ENCODE measurements at regions not wholly inside any gene's neighbourhood (a gene's known extent, or its start where the extent isn't known, plus 50 kb on each side); places are given as distances from the start of the nearest gene placed in this dataset.
"Not testable (repeated sequence)": the region's sequence is repeated elsewhere in the genome, so short reads cannot be mapped to it uniquely, and the experiment has no call there.

DNA sequence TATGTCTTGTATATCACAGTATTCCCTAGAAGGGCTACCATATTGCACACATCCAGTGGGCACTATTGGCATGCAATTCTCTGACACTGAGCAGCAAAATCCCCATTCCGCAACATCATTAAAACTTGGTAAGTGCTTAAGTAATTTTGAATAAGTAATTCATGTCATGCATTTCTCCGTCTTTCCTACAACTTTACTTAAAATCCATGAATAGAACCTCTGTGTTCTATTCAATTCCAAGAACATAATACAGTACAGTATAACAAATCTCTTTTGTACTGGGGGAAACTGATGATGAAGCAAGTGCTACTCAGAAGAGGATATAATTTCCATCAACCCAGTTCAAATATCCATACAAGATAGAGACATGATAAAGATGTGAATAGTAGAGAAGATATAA, 80.9 kb upstream of the SEMA3C start:
- DNase-seq (ENCODE audit: insufficient read length, low spot score) (no peak), FAIRE-seq (no peak)
- TF ChIP-seq POLR2AphosphoS5 (IDR thresholded peaks at IDR 0.05; ENCODE audit: low read depth, low read length) (no peak), PAX5 (IDR thresholded peaks at IDR 0.05; ENCODE audit: insufficient read depth, low read length, severe bottlenecking) (no peak), SPI1 (IDR thresholded peaks at IDR 0.05; ENCODE audit: low read depth, low read length) (no peak), POLR2A (IDR thresholded peaks at IDR 0.05; ENCODE audit: low read depth, low read length) (no peak), TAF1 (IDR thresholded peaks at IDR 0.05; ENCODE audit: low read depth, low read length) (no peak), POU2F2 (IDR thresholded peaks at IDR 0.05; ENCODE audit: low read depth, low read length) (no peak)

DNA sequence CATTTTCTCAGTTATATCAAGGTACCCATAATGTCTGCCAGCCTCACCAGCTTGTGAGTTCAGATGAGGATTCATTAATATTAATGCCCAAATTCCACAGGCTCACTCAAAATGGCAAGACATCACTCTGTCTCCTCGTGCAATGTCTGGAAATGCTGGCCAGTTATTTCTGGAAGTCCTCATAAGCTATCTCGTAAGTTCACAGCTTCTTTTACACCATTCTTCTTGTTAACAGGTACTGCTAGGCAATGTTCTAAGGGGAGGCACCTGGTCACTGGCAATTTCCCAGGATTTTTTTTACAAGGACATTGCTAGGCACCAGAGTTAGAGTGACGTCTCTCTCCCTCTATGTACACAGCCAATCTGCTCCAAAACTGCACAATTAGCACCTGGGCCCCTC, 80.2 kb upstream of the SEMA3C start:
- DNase-seq (ENCODE audit: insufficient read length, low spot score) (no peak), FAIRE-seq (no peak)
- TF ChIP-seq POLR2AphosphoS5 (IDR thresholded peaks at IDR 0.05; ENCODE audit: low read depth, low read length) (no peak), POU2F2 (IDR thresholded peaks at IDR 0.05; ENCODE audit: low read depth, low read length) (no peak), TAF1 (IDR thresholded peaks at IDR 0.05; ENCODE audit: low read depth, low read length) (no peak), SPI1 (IDR thresholded peaks at IDR 0.05; ENCODE audit: low read depth, low read length) (no peak), POLR2A (IDR thresholded peaks at IDR 0.05; ENCODE audit: low read depth, low read length) (no peak), PAX5 (IDR thresholded peaks at IDR 0.05; ENCODE audit: insufficient read depth, low read length, severe bottlenecking) (no peak)

DNA sequence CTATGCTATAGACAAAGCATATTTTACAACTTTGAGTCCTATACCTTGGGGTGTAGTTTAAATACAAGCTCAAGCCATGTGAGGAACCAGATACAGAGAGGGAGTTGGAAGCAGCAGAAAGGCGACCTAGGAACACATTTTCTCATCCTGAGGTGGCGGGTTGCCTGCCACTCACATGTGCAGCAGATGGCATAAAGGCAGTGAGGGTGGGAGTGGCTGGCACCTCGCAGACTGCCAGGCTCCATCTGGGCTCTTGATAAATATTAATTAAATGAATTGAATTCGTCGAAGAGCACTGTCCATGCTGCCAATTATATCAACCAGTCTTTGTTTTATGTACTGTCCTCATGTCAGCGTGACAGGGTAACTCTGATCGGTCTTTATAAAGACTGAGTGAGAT, 79.0 kb upstream of the SEMA3C start:
- no peak for TF ChIP-seq PAX5 (IDR thresholded peaks at IDR 0.05; ENCODE audit: insufficient read depth, low read length, severe bottlenecking)
- DNase-seq (ENCODE audit: insufficient read length, low spot score), result no peak
- FAIRE-seq, result no peak

DNA sequence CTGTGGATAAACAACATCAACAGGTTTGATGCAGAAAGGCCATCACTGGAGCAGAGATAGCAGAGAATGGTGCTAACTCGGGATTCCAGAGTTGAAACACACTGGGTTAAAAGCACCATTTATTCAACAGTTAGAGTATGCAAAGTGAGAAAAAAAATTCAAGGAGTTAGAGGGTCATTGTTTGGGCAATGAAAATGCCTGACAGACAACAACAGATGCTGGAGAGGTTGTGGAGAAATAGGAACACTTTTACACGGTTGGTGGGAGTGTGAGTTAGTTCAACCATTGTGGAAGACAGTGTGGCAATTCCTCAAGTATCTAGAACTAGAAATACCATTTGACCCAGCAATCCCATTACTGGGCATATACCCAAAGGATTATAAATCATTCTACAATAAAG, 77.4 kb upstream of the SEMA3C start:
- not testable (repeated sequence) for DNase-seq (ENCODE audit: insufficient read length, low spot score); FAIRE-seq

DNA sequence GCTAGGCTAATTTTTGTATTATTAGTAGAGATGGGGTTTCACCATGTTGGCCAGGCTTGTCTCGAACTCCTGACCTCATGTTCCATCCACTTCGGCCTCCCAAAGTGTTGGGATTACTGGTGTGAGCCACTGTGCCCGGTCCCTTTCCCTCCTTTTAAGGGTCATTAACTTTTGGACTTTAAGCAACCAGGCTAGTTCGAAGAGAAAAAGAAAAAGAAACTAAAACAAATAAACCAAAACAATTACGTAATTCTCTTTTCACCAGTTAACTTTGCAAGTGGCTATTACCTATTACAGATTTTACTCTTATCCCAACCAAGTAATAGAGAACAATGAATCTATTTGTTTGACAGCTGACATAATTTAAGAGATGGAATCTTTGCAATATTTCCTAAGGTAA, 72.8 kb upstream of the SEMA3C start:
- DNase-seq (ENCODE audit: insufficient read length, low spot score), result no peak
- no peak for FAIRE-seq
- TF ChIP-seq POLR2A (IDR thresholded peaks at IDR 0.05; ENCODE audit: low read depth, low read length), result no peak
- TF ChIP-seq TAF1 (IDR thresholded peaks at IDR 0.05; ENCODE audit: low read depth, low read length), result no peak
- TF ChIP-seq SPI1 (IDR thresholded peaks at IDR 0.05; ENCODE audit: low read depth, low read length), result no peak
- no peak for TF ChIP-seq PAX5 (IDR thresholded peaks at IDR 0.05; ENCODE audit: insufficient read depth, low read length, severe bottlenecking)
- no peak for TF ChIP-seq POU2F2 (IDR thresholded peaks at IDR 0.05; ENCODE audit: low read depth, low read length)
- no peak for TF ChIP-seq POLR2AphosphoS5 (IDR thresholded peaks at IDR 0.05; ENCODE audit: low read depth, low read length)

DNA sequence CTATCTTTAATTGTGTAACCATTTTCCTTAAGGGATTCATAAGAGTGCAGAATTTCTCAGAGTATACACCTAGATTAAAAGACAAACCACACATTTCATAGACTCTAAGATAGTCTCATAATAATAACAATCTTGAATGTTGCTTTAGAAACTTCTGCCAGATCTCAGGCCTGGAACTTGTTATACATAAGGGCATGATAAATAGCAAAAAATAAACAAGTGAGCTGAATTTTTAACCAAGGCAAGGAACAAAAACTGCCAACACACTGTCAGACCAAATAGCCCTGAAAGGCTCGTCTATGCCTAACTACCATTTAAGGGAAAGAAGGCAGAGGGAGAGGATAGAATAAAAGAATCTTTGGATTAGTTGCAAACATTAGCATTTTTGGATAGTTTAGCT, 65.8 kb upstream of the SEMA3C start:
- FAIRE-seq (no peak), DNase-seq (ENCODE audit: insufficient read length, low spot score) (no peak)
- no peak for TF ChIP-seq POLR2A (IDR thresholded peaks at IDR 0.05; ENCODE audit: low read depth, low read length)
- TF ChIP-seq PAX5 (IDR thresholded peaks at IDR 0.05; ENCODE audit: insufficient read depth, low read length, severe bottlenecking), result no peak
- no peak for TF ChIP-seq POLR2AphosphoS5 (IDR thresholded peaks at IDR 0.05; ENCODE audit: low read depth, low read length)
- no peak for TF ChIP-seq POU2F2 (IDR thresholded peaks at IDR 0.05; ENCODE audit: low read depth, low read length)
- no peak for TF ChIP-seq SPI1 (IDR thresholded peaks at IDR 0.05; ENCODE audit: low read depth, low read length)
- TF ChIP-seq TAF1 (IDR thresholded peaks at IDR 0.05; ENCODE audit: low read depth, low read length), result no peak

DNA sequence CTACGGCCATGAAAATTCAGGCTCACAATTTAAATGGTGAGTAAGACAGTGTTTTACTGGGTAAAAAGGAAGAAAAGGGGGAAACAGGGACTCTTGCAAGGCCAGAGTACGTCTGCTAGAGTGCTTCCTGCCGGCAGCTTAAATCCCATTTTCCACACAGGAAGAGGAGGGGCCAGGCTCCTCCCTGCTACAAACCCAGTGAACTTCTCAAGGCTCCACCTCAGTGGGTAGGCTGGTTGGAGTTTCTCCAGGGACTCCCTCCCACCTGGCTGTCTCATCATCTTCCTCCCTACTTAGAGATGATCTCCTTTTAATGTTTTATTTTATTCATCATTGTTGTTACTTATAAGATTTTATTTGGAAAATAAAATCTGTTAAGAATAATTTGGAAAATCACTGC, 62.6 kb upstream of the SEMA3C start:
- TF ChIP-seq POLR2AphosphoS5 (IDR thresholded peaks at IDR 0.05; ENCODE audit: low read depth, low read length) (no peak), SPI1 (IDR thresholded peaks at IDR 0.05; ENCODE audit: low read depth, low read length) (no peak), TAF1 (IDR thresholded peaks at IDR 0.05; ENCODE audit: low read depth, low read length) (no peak), POLR2A (IDR thresholded peaks at IDR 0.05; ENCODE audit: low read depth, low read length) (no peak)
- FAIRE-seq (no peak), DNase-seq (ENCODE audit: insufficient read length, low spot score) (no peak)

DNA sequence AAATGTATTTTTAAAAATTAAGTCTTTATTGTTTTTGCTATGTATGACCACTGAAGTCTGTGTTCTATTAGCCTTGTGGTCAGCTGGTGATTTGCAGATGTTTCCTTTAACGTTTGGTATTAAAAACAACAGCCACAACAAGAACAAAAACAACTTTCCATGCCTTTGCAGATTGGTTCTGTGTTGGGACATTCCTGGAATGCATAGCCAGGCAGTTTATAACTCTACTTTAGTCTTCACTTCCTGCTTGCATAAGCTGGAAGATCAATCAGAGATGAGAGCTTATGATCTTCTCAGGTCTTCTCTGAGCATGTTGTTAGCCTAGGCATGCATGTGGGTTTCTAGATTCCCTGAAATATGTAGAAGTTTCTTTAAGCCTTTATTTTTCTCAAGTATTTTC, 58.9 kb upstream of the SEMA3C start:
- DNase-seq (ENCODE audit: insufficient read length, low spot score) (no peak), FAIRE-seq (no peak)
- no peak for TF ChIP-seq SPI1 (IDR thresholded peaks at IDR 0.05; ENCODE audit: low read depth, low read length)
- no peak for TF ChIP-seq POLR2AphosphoS5 (IDR thresholded peaks at IDR 0.05; ENCODE audit: low read depth, low read length)
- TF ChIP-seq PAX5 (IDR thresholded peaks at IDR 0.05; ENCODE audit: insufficient read depth, low read length, severe bottlenecking), result no peak

DNA sequence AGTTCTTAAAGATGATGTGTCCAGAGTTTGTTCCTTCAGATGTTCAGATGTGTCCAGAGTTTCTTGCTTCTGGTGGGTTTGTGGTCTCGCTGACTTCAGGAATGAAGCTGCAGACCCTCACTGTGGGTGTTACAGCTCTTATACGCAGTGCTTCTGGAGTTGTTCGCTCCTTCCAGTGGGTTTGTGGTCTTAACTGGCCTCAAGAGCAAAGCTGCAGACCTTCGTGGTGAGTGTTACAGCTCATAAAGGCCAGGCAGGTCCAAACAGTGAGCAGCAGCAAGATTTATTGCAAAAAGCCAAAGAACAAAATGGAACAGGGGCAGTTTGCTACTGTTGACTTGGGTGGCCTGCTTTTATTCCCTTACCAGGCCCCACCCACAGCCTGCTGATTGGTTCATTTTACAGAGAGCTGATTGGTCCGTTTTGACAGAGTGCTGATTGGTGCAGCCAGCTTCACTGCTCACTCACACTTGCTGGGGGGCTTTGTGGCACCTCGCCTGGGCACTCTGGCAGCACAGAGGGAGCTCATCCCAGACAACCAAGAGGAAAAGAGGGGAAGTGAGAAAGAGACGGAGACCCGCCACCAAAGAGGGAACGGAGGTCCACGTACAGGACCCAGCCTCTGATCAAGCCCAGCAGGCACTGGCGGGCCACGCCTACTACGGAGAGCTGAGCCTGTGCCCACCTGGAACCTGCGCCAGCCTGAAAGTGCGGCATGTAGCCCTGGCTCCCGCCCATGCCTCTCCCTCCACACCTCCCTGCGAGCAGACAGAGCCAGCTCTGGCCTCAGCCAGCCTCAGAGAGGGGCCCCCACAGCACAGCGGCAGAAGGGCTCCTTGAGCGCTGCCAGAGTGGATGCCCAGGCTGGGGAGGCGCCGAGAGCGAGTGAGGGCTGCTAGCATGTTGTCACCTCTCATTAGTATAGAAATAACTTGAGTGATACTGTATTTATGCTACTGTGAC, 55.8 kb upstream of the SEMA3C start:
- no peak for FAIRE-seq
- no peak for DNase-seq (ENCODE audit: insufficient read length, low spot score)
- TF ChIP-seq POU2F2 (IDR thresholded peaks at IDR 0.05; ENCODE audit: low read depth, low read length) (no peak), PAX5 (IDR thresholded peaks at IDR 0.05; ENCODE audit: insufficient read depth, low read length, severe bottlenecking) (no peak), TAF1 (IDR thresholded peaks at IDR 0.05; ENCODE audit: low read depth, low read length) (no peak), SPI1 (IDR thresholded peaks at IDR 0.05; ENCODE audit: low read depth, low read length) (no peak), POLR2AphosphoS5 (IDR thresholded peaks at IDR 0.05; ENCODE audit: low read depth, low read length) (no peak), POLR2A (IDR thresholded peaks at IDR 0.05; ENCODE audit: low read depth, low read length) (no peak)

DNA sequence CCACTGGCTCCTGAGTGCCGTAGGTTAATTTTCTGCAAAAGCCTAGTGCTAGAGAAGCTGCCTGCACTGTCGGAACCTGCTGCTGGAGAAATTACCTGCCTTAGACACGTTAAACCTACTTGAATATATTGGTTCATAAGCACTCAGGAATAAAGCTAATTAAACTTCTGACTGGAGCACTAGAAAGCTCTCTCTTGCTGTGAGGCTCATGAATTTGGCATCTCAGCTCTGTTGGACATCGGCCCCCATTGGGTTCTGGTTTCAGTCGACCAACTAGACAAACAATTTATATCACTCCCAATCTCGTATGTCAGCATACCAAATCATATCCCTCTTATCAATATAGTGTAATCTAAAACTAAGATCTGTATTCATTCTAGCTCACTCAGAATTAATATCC, 52.4 kb upstream of the SEMA3C start:
- FAIRE-seq (no peak), DNase-seq (ENCODE audit: insufficient read length, low spot score) (no peak)
- TF ChIP-seq SPI1 (IDR thresholded peaks at IDR 0.05; ENCODE audit: low read depth, low read length) (no peak), TAF1 (IDR thresholded peaks at IDR 0.05; ENCODE audit: low read depth, low read length) (no peak), POU2F2 (IDR thresholded peaks at IDR 0.05; ENCODE audit: low read depth, low read length) (no peak), PAX5 (IDR thresholded peaks at IDR 0.05; ENCODE audit: insufficient read depth, low read length, severe bottlenecking) (no peak), POLR2AphosphoS5 (IDR thresholded peaks at IDR 0.05; ENCODE audit: low read depth, low read length) (no peak), POLR2A (IDR thresholded peaks at IDR 0.05; ENCODE audit: low read depth, low read length) (no peak)
